GM12865 (cell line): ENCODE measurements at regions not wholly inside any gene's neighbourhood (a gene's known extent, or its start where the extent isn't known, plus 50 kb on each side); places are given as distances from the start of the nearest gene placed in this dataset.

ENCODE experiments used
- DNase-seq: peaks from one replicate; pipeline ENCODE4 v3.0.0; 2010; ENCODE audit warnings: low read depth
- H3K4me3 ChIP-seq: 2 replicates; pipeline ENCODE4 v1.5.1; 2011; ENCODE audit warnings: mild to moderate bottlenecking, low read depth, low read length, control low read depth
- TF ChIP-seq, protein P1 (sequence below): IDR thresholded peaks from 2 replicates; pipeline ENCODE4 v1.5.1; 2011; ENCODE audit warnings: low read length, control low read depth, low read depth, inconsistent platforms; ENCODE audit not compliant: insufficient read depth; ENCODE audit errors: missing control alignments

DNA sequence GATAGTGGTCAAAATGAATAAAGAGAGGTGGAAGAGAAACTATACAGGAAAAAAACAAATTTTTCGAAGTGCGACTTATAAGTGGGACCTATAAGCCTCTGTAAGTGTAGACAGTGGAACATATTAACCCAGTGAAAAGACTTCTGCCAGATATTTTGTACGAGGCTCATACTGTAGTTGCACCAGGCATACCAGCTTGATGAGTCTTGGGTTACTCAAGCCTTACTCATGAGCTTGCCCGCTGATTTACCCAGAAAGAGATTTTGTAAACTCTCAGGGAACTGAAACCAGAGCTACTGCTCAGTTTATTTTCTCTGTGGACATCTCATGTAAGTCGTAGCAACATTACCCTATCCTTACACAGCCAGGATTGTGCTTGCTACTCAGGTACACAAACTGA lies 708.0 kb upstream of the SOX9 start:
- DNase-seq: peak; percentile 63
- no peak overlapping the region for H3K4me3 ChIP-seq
- TF ChIP-seq, protein P1, sequence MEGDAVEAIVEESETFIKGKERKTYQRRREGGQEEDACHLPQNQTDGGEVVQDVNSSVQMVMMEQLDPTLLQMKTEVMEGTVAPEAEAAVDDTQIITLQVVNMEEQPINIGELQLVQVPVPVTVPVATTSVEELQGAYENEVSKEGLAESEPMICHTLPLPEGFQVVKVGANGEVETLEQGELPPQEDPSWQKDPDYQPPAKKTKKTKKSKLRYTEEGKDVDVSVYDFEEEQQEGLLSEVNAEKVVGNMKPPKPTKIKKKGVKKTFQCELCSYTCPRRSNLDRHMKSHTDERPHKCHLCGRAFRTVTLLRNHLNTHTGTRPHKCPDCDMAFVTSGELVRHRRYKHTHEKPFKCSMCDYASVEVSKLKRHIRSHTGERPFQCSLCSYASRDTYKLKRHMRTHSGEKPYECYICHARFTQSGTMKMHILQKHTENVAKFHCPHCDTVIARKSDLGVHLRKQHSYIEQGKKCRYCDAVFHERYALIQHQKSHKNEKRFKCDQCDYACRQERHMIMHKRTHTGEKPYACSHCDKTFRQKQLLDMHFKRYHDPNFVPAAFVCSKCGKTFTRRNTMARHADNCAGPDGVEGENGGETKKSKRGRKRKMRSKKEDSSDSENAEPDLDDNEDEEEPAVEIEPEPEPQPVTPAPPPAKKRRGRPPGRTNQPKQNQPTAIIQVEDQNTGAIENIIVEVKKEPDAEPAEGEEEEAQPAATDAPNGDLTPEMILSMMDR: no peak

DNA sequence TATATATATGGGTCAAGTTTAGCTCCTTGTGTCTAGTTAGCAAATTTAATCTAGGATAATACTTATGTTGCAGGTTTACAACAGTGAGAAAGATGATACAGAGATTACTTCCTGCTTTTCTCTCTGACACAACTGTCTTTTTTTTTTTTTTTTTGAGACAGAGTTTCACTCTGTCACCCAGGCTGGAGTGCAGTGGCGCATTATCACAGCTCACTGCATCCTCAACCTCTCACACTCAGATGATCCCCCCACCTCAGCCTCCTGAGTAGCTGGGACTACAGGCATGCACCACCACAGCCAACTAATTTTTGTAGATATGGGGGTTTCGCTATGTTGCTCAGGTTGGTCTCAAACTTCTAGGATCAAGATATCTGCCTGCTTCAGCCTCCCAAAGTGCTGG lies 706.9 kb upstream of the SOX9 start:
- DNase-seq: peak; percentile 40
- TF ChIP-seq, protein P1: no peak
- H3K4me3 ChIP-seq: no peak overlapping the region

DNA sequence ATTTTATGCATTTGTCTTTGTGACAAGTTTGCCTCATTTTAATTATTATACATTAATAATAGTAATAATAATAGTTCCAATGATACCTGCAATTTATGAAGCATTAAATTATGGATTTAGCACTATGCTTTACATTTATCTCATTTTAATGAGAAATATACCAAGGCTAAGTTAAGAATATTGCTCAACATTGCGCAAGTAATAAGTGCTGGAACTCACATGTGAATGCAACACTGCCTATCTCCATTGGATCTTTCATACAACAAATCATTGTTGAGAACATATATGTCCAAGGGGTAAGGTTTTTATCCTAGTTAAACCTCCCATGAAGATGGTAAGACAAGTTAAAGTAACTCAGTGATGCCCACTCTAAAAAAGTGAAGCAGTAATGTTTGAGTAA lies 703.7 kb upstream of the SOX9 start:
- H3K4me3 ChIP-seq: no peak overlapping the region
- DNase-seq: no peak
- TF ChIP-seq, protein P1: no peak

DNA sequence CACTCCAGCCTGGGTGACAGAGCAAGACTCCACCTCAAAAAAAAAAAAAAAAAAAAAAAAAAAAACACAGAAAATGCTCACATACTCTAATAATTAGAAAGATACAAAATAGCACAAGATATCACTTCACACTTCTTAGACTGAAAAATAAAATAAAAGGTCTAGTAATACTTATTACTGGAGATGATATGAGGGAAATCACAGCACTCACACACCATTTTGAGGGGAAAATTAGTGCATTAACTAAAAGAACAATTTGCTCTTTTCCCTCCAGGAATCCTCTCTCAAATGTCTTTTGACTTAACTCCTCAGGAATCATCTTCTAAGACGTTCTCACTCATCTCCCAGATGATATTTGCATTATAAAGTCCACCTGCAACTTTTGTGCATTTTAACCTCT lies 697.9 kb upstream of the SOX9 start:
- DNase-seq: no peak
- TF ChIP-seq, protein P1: no peak
- H3K4me3 ChIP-seq: no peak overlapping the region

DNA sequence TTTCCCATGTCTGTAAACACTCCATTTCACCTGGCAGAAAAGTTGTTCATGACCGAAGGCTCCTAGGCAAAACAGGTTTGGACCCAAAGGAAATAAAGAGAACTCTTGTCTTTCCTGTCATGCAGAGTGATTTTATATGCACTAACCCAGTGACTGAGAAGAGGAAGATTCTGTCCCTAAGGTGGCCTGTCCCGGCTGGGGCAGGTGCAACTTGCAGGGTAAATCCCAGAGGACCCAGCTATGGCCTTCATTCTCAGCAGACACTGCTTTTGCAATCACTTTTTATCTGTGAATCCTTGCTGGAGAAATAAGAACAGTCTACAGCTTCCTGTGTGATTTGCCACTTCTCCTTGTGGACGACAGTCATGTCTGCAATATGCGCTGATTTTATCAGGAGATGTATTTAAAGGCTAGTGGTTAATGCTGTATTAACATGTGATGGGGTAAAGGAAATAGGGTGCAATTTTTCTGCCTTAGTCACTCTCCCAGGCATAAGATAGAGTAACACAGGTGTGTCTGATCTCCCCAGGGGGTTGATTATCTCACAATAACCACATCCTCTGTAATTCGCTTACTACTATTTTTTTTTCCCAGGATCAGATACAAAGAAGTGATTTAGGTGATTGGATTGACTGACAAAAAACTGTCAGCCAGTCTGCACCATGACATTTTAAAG lies 696.8 kb upstream of the SOX9 start:
- DNase-seq: peak; percentile 56
- H3K4me3 ChIP-seq: no peak overlapping the region

DNA sequence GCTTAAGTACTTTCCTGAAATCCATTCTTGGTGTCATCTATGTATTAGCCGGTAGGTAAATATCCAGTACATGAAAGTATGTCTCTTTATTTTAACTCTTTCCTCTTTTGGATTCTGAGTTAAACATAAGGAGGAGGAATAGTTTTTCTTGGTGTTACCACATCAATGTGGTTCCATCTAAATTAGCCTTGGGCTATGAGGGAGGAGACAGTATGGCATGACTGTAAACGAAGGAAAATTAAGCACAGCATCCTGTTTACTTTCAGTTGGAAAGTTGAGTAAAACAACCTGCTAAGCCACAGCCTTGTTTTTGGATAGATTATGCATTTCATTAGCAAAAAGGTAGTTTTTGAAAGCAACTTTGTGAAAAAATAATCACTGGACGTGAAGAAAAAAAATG lies 693.0 kb upstream of the SOX9 start:
- no peak overlapping the region for H3K4me3 ChIP-seq
- DNase-seq: no peak

More for the DNA sequence above, 696.8 kb upstream of the SOX9 start:
- TF ChIP-seq, protein P1: no peak

More for the DNA sequence above, 693.0 kb upstream of the SOX9 start:
- TF ChIP-seq, protein P1: no peak
